ENCODE measurements at regions not wholly inside any gene's neighbourhood (a gene's known extent, or its start where the extent isn't known, plus 50 kb on each side); places are given as distances from the start of the nearest gene placed in this dataset.
"Not testable (repeated sequence)": the region's sequence is repeated elsewhere in the genome, so short reads cannot be mapped to it uniquely, and the experiment has no call there.

- DNase-seq (ENCODE audit: low spot score): no peak
These were observed 540.9 kb upstream of the ADGRL2 start for GRCh38 chr1:81259625-81260411.

- DNase-seq (ENCODE audit: low spot score): no peak
These were observed 546.2 kb upstream of the ADGRL2 start for GRCh38 chr1:81254560-81254959.

GRCh38 chr1:81254068-81254467, 546.7 kb upstream of the ADGRL2 start:
- DNase-seq (ENCODE audit: low spot score): no peak

DNA sequence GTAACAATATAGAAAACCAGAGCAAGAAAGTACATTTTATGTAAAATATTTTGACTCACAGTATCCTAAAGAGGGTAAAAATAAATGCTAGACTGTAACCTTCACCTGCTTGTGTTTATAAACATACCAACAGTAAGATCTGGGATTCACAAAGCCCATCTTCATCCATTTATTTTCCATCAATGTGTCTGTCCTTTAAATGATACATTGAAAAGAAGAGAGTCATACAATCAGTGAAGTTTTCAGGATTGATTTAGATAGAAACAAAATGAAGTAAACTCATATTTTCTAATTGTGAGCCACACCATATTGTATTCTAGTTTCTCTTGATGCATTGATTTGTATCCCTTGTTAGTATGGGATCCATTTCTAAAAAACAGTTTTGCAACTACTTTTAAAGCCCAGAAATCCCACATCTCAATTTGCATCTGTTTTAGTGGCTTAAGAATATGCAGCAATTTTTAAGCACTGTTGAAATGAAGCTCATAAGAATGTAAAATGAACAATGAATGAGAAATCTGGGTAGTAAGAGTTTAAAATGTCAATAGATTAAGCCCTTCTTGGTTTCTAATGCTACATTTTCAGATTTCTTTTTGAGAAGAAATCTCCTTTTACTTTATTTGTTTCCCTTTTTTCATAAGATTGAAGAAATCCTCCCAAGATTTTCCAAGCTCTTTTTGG, 548.1 kb upstream of the ADGRL2 start:
- no peak for DNase-seq (ENCODE audit: low spot score)

DNA sequence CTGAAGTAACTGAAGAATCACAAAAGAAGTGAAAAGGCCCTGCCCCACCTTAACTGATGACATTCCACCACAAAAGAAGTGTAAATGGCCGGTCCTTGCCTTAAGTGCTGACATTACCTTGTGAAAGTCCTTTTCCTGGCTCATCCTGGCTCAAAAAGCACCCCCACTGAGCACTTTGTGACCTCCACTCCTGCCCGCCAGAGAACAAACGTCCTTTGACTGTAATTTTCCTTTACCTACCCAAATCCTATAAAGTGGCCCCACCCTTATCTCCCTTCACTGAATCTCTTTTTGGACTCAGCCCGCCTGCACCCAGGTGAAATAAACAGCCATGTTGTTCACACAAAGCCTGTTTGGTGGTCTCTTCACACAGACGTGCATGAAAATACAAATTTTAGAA, 549.9 kb upstream of the ADGRL2 start:
- not testable (repeated sequence) for DNase-seq (ENCODE audit: low spot score)

DNA sequence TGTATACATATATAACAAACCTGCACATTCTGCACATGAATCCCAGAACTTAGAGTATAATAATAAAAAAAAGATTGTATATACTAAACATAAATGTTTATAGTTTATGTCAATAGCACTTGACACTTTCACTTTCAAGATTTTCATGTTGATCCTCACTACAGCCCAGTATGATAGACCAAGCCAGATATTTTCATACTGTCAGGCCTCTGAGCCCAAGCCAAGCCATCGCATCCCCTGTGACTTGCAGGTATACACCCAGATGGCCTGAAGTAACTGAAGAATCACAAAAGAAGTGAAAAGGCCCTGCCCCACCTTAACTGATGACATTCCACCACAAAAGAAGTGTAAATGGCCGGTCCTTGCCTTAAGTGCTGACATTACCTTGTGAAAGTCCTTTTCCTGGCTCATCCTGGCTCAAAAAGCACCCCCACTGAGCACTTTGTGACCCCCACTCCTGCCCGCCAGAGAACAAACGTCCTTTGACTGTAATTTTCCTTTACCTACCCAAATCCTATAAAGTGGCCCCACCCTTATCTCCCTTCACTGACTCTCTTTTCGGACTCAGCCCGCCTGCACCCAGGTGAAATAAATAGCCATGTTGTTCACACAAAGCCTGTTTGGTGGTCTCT, 555.5 kb upstream of the ADGRL2 start:
- not testable (repeated sequence) for DNase-seq (ENCODE audit: low spot score)

DNA sequence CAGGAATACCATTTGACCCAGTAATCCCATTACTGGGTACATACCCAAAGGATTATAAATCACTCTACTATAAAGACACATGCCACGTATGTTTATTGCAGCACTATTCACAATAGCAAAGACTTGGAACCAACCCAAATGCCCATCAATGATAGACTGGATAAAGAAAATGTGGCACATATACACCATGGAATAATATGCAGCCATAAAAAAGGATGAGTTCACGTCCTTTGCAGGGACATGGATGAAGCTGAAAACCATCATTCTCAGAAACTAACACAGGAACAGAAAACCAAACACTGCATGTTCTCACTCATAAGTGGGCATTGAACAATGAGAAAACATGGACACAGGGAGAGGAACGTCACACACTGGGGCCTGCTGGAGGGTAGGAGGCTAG, 556.1 kb upstream of the ADGRL2 start:
- DNase-seq (ENCODE audit: low spot score): not testable (repeated sequence)

DNA sequence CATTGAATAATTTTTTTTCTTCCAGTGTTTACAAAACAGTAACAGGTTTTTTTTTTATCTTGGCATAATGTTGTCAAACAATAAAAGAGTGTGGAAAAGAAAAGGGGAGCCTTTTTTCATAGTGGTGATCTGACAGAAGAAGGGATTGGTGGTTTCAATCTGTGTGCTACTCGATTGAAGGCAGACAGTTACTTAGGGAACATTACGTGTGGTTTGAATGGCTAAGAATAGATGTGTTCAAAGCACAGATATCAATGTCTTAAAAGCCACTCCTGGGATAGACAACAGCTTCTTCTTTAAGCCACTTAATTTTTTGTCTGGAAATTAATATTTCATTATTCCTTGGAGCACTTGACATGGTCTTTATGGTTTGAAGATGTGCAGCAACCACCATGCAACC, 558.6 kb upstream of the ADGRL2 start:
- no peak for DNase-seq (ENCODE audit: low spot score)

DNA sequence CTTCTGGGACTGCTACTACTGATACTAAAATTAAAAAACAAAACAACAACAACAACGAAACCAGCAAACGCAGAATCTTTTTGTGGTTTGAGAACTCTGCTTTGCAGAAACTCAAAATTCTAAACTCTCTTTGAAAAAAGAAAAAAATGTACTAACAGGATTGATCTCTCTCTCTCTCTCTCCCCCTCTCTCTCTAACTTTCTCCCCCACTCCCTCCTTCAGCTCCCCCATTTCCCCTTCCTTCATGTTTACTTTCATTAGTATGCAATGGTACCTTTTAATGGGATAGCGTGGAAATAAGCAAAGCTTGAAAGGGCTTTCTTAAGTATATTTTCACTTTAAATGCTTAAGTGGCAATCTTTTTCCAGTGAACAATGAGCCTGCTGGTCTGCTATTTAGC, 562.6 kb upstream of the ADGRL2 start:
- no peak for DNase-seq (ENCODE audit: low spot score)

GRCh38 chr1:81237473-81238089, 563.2 kb upstream of the ADGRL2 start:
- no peak for DNase-seq (ENCODE audit: low spot score)

DNA sequence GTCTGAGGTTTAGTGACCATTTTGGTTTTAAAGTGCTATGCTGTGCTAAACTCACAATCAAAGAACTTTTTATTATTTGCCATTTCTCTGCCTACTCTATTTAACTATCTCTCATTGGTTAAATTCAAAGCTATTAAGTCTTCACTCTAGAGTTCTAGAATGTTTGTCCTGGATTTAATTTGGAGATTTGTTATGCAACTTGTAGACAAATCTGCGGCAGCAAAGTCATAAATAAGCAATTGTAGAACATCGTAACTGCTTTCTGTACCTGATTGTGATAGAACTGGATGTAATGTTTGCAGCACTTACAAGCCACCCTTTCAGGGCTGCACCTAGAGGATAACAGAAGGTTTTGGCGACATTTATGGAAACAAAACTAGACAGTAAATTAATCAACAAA, 566.5 kb upstream of the ADGRL2 start:
- DNase-seq (ENCODE audit: low spot score): no peak

DNA sequence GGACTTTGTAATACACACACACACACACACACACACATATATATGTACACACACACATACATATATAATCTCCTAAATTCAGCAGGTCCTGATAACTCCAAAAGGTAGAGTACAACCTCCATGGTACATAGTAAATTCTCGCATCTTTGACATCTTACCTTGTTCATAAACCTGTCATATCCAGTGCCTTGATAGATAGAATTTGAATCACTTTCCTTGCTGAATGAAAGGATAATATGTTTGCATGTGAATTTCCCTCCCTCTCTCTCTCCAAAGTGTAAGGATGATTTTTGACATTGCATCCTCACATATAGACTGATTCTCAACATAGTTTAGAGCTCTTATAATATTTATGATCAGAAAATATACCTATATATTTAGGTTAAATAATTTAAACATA, 567.1 kb upstream of the ADGRL2 start:
- DNase-seq (ENCODE audit: low spot score): no peak

- no peak for DNase-seq (ENCODE audit: low spot score)
These were observed 568.3 kb upstream of the ADGRL2 start for GRCh38 chr1:81232420-81232819.

DNA sequence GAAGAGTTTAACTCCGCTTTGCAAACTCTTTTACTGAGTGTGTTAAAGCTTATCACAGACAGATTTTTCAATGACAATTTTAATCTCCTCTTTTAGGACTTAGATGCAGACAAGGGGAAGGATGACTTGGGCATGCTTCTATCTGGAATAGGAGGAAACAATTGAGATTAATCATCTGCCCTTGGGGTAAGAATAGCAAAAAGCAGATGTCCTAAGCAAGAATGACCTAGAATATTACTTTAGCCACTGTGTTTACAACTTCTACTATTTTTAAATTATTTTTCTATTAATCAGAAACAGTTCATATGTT, 569.0 kb upstream of the ADGRL2 start:
- no peak for DNase-seq (ENCODE audit: low spot score)

DNA sequence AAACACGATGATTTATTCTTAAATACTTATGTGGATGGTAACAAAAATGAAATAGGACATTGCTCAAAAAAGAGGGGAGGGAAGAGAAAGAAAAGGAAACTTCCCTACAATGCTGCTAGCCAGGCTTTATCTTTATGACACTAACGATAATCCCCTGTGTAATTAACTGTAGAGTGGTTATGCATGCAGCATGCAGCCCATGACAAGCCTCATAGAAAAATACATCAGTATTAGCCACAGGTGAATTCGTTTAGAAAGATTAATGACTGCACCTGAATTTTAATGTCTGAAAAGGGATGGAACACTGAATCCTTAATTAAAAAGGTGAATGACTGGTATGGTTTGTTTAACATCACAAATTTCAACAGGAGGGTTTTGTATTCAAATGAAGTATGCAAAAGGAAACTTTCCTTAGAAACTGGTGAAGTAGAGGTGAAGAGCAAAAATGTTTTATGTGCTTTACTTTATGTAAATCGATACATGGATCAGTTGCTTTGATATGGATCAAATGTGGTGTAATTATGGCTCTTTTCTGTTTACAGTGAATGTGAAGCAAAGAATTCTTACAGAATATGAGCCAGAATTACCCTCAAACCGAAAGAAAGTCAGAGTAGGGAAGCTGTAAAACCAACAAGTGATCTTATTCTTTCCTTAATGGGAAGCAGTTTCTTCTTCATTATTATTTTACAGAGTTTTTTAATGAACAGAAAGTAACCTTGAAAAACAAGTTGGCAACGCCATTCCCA, 569.6 kb upstream of the ADGRL2 start:
- DNase-seq (ENCODE audit: low spot score): no peak

GRCh38 chr1:81228926-81229325, 571.8 kb upstream of the ADGRL2 start:
- DNase-seq (ENCODE audit: low spot score): no peak

DNA sequence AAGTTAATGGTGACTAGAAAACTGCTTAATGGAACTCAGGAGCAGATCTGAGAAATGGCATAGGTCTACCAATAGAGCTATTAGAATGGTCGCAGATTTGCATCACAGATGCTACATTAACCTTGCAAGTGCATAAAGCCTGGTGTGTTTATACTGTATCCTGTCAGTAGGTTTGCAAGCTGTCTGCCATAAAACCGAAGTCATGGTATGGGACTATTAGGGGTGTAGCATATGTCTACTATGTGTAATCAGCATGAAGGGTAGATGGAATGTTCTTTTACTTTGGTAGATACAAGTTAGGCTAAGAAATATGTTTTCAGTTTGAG, 574.2 kb upstream of the ADGRL2 start:
- no peak for DNase-seq (ENCODE audit: low spot score)

DNA sequence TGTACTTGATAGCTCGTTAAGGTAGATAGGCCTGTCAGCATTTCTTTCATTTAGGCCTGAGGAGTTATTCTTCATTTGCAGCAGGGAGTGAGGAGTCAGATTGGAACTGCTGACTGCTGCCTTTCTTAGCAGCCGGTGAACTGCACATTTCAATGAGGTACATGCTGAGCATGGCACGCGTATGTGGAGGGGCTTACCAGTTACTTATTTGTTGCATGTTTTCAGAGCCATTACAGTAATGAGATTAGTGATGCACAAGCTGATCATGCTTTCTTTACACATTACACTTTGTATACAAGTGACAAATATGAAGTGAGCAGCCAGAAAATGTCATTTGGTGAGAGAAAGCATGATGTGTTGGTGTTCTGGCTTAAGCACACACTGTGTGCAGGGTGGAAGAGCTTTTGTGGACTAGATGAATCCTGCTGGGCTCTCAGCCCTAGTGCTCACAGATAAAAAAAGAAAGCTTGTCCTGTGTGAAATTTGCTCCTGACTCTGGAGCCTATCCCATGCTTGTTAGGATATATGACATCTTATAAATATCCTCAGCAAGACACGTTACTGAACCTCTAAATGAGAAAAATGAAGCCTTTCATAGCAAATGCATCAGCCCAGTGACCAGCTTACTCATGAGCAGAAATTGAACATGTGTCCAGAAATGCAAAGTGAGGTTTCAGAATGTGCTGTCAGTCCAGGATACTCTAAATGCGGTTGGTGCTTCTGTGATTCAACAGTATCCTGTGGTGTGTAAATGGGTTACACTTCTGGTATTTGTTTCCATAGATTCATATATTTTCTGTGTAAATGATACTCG, 574.7 kb upstream of the ADGRL2 start:
- DNase-seq (ENCODE audit: low spot score): no peak

DNA sequence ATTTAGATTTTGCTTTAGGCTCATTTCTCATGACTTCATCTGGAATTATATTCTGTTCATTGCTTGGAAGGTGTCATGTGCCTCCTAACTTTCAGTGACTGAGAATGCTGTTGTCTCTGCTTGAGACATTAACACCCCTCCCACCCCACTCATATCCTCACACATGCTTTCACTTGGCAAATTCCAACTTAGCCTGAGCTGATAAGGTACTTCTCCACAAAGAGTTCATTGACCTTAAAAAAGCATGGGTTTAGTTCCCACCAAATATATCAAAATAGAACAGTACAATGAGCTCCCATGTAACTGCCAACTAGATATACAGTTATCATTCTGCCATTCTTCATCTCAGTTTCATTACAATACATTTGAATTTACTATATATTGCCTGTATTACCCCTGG, 576.5 kb upstream of the ADGRL2 start:
- no peak for DNase-seq (ENCODE audit: low spot score)

DNA sequence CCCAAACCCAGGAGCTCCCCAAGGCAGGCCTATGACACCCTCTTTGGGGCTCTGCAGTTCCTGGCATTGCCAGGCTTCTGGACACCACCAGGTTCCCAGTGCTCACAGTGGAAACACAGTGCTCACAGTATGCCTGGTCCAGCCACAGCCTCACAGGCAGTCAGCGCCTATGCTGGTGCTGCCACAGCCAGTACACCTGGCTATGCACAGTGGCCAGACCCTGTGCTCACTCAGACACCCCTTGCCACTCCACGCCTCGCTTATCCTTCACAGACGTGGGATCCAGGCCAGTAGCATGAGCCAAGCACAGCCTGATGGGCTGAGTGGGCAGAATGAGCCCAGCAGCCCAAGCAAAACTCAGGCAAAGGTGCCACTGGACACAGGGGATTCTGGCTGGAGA, 579.2 kb upstream of the ADGRL2 start:
- DNase-seq (ENCODE audit: low spot score): no peak

- DNase-seq (ENCODE audit: low spot score): no peak
These were observed 580.1 kb upstream of the ADGRL2 start for GRCh38 chr1:81220614-81221071.

DNA sequence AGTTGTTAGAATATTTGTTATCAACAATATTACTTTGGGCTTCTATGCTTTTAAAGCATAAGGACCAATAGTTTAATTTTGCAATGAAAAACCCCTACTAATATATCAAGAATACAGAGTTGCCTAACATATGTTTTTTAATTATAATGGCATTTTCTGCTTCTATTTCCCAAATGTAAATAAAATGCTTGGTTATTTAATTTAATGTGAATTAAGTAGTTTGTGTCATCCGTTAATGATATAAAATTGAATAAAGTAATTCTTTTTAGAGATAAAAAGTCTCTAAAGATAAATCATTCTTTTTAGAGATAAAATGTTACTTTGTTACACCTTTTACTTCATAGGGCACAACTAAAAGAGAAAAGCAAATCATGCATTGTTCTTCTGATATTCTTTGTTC, 583.7 kb upstream of the ADGRL2 start:
- no peak for DNase-seq (ENCODE audit: low spot score)
